HEK293T (cell line): ENCODE measurements at regions not wholly inside any gene's neighbourhood (a gene's known extent, or its start where the extent isn't known, plus 50 kb on each side); places are given as distances from the start of the nearest gene placed in this dataset.

Experiments used
- ARNT ChIP-seq: fragments of 450-650 bp; IDR thresholded peaks from 2 replicates; pipeline ENCODE4 v1.6.1; 2017; ENCODE audit warnings: mild to moderate bottlenecking
- BHLHE40 ChIP-seq: fragments of 450-650 bp; IDR thresholded peaks from 2 replicates; pipeline ENCODE4 v1.6.1; 2016; ENCODE audit warnings: mild to moderate bottlenecking, moderate library complexity, borderline replicate concordance
- CTBP1 ChIP-seq: fragments of 450-650 bp; IDR thresholded peaks from 2 replicates; pipeline ENCODE4 v1.6.1; 2016; ENCODE audit warnings: borderline replicate concordance
- FOXA1 ChIP-seq: fragments of 450-650 bp; IDR thresholded peaks from 2 replicates; pipeline ENCODE4 v1.6.1; 2016; ENCODE audit warnings: mild to moderate bottlenecking
- FOXM1 ChIP-seq: fragments of 450-650 bp; IDR thresholded peaks from 2 replicates; pipeline ENCODE4 v1.6.1; 2017; ENCODE audit warnings: mild to moderate bottlenecking, borderline replicate concordance
- HDGF ChIP-seq: fragments of 450-650 bp; IDR thresholded peaks from 2 replicates; pipeline ENCODE4 v1.6.1; 2017; ENCODE audit warnings: antibody characterized with exemption, borderline replicate concordance
- LEF1 ChIP-seq: fragments of 450-650 bp; IDR thresholded peaks from 2 replicates; pipeline ENCODE4 v1.6.1; 2017; ENCODE audit warnings: mild to moderate bottlenecking, borderline replicate concordance
- SP1 ChIP-seq: fragments of 450-650 bp; IDR thresholded peaks from 2 replicates; pipeline ENCODE4 v1.6.1; 2017
- SUZ12 ChIP-seq: fragments of 450-650 bp; IDR thresholded peaks from 2 replicates; pipeline ENCODE4 v1.6.1; 2016; ENCODE audit warnings: mild to moderate bottlenecking
- TARDBP ChIP-seq: fragments of 450-650 bp; IDR thresholded peaks from 2 replicates; pipeline ENCODE4 v1.6.1; 2016
- ZNF384 ChIP-seq: fragments of 450-650 bp; IDR thresholded peaks from 2 replicates; pipeline ENCODE4 v1.6.1; 2016
- TF ChIP-seq, protein P1 (sequence below): fragments of 450-650 bp; IDR thresholded peaks from 2 replicates; pipeline ENCODE4 v1.6.1; 2016

DNA sequence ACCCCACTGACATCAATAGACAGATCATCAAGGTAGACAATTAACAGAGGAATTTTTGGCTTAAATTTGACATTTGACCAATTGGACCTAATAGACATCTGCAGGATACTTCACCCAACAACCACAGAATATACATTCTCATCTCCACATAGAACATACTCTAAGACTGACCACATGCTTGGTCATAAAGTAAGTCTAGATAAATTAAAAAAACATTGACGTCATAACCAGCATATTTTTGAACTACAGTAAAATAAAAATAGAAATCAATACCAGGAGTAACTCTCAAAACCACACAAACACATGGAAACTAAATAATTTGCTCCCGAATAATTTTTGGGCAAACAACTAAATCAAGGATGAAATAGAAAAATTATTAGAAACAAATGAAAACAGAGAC lies 205.7 kb downstream of the REEP3 start:
- TF ChIP-seq BHLHE40 (no peak), HDGF (no peak), ZNF384 (no peak), FOXM1 (no peak), SUZ12 (no peak), LEF1 (no peak), FOXA1 (no peak), CTBP1 (no peak), ARNT (no peak), SP1 (no peak), TARDBP (no peak)
- TF ChIP-seq, protein P1, sequence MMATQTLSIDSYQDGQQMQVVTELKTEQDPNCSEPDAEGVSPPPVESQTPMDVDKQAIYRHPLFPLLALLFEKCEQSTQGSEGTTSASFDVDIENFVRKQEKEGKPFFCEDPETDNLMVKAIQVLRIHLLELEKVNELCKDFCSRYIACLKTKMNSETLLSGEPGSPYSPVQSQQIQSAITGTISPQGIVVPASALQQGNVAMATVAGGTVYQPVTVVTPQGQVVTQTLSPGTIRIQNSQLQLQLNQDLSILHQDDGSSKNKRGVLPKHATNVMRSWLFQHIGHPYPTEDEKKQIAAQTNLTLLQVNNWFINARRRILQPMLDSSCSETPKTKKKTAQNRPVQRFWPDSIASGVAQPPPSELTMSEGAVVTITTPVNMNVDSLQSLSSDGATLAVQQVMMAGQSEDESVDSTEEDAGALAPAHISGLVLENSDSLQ: no peak
